HEK293 (cell line): ENCODE measurements at regions not wholly inside any gene's neighbourhood (a gene's known extent, or its start where the extent isn't known, plus 50 kb on each side); places are given as distances from the start of the nearest gene placed in this dataset.

ENCODE experiments used
- PBX3 ChIP-seq: sonication (generic); formaldehyde crosslinking; IDR thresholded peaks from 2 replicates; pipeline ENCODE4 v1.8.1; 2022; ENCODE audit warnings: mild to moderate bottlenecking, moderate library complexity, missing genetic modification reagents
- SALL2 ChIP-seq: fragments of 450-650 bp; formaldehyde crosslinking; IDR thresholded peaks from 2 replicates; pipeline ENCODE4 v1.5.0; 2017; ENCODE audit warnings: missing biosample characterization, mild to moderate bottlenecking, missing genetic modification characterization, borderline replicate concordance
- SP7 ChIP-seq: fragments of 450-650 bp; formaldehyde crosslinking; IDR thresholded peaks from 2 replicates; pipeline ENCODE4 v1.5.1; 2016; ENCODE audit warnings: missing biosample characterization, missing genetic modification characterization
- ZBTB49 ChIP-seq: fragments of 450-650 bp; formaldehyde crosslinking; IDR thresholded peaks from 2 replicates; pipeline ENCODE4 v1.5.1; 2016; ENCODE audit warnings: missing biosample characterization, missing genetic modification characterization, low read depth
- ZFHX2 ChIP-seq: fragments of 450-650 bp; formaldehyde crosslinking; conservative IDR thresholded peaks from 2 replicates; pipeline ENCODE4 v1.5.1; 2016; ENCODE audit warnings: missing biosample characterization, missing genetic modification characterization
- ZNF114 ChIP-seq: fragments of 450-650 bp; formaldehyde crosslinking; IDR thresholded peaks from 2 replicates; pipeline ENCODE4 v1.5.0; 2017; ENCODE audit warnings: missing biosample characterization, missing genetic modification characterization
- ZNF324 ChIP-seq: fragments of 450-650 bp; formaldehyde crosslinking; IDR thresholded peaks from 2 replicates; pipeline ENCODE4 v1.5.1; 2016; ENCODE audit warnings: missing biosample characterization, missing genetic modification characterization
- ZNF366 ChIP-seq: fragments of 450-650 bp; formaldehyde crosslinking; conservative IDR thresholded peaks from 2 replicates; pipeline ENCODE4 v1.5.1; 2016; ENCODE audit warnings: missing biosample characterization, missing genetic modification characterization
- ZNF529 ChIP-seq: fragments of 450-650 bp; formaldehyde crosslinking; IDR thresholded peaks from 2 replicates; pipeline ENCODE4 v1.5.1; 2017; ENCODE audit warnings: missing genetic modification characterization, missing biosample characterization; ENCODE audit not compliant: insufficient replicate concordance
- ZNF610 ChIP-seq: fragments of 450-650 bp; formaldehyde crosslinking; IDR thresholded peaks from 2 replicates; pipeline ENCODE4 v1.5.1; 2016; ENCODE audit warnings: missing biosample characterization, missing genetic modification characterization, borderline replicate concordance
- ZNF791 ChIP-seq: fragments of 450-650 bp; formaldehyde crosslinking; IDR thresholded peaks from 2 replicates; pipeline ENCODE4 v1.5.1; 2016; ENCODE audit warnings: missing biosample characterization, missing genetic modification characterization
- ZNF792 ChIP-seq: fragments of 450-650 bp; formaldehyde crosslinking; IDR thresholded peaks from 2 replicates; pipeline ENCODE4 v1.5.1; 2016; ENCODE audit warnings: missing biosample characterization, missing genetic modification characterization
- ZSCAN23 ChIP-seq: fragments of 450-650 bp; formaldehyde crosslinking; IDR thresholded peaks from 2 replicates; pipeline ENCODE4 v1.5.1; 2016; ENCODE audit warnings: missing biosample characterization, missing genetic modification characterization
- ZXDB ChIP-seq: fragments of 450-650 bp; formaldehyde crosslinking; IDR thresholded peaks from 2 replicates; pipeline ENCODE4 v1.5.1; 2016; ENCODE audit warnings: missing biosample characterization, missing genetic modification characterization
- TF ChIP-seq, protein P1 (sequence below): fragments of 450-650 bp; formaldehyde crosslinking; conservative IDR thresholded peaks from 2 replicates; pipeline ENCODE4 v1.5.1; 2016; ENCODE audit warnings: low read depth, missing biosample characterization, missing genetic modification characterization
- TF ChIP-seq, protein P2 (sequence below): fragments of 450-650 bp; formaldehyde crosslinking; IDR thresholded peaks from 2 replicates; pipeline ENCODE4 v1.5.1; 2016; ENCODE audit warnings: missing biosample characterization, missing genetic modification characterization
- TF ChIP-seq, protein P3 (sequence below): fragments of 450-650 bp; formaldehyde crosslinking; IDR thresholded peaks from 2 replicates; pipeline ENCODE4 v1.5.1; 2016; ENCODE audit warnings: missing biosample characterization, missing genetic modification characterization
- TF ChIP-seq, protein P4 (sequence below): fragments of 450-650 bp; formaldehyde crosslinking; IDR thresholded peaks from 2 replicates; pipeline ENCODE4 v1.5.1; 2017; ENCODE audit warnings: missing biosample characterization, missing genetic modification characterization
- TF ChIP-seq, protein P5 (sequence below): fragments of 450-650 bp; formaldehyde crosslinking; IDR thresholded peaks from 2 replicates; pipeline ENCODE4 v1.5.1; 2016; ENCODE audit warnings: missing biosample characterization, missing genetic modification characterization
- TF ChIP-seq, protein P6 (sequence below): fragments of 450-650 bp; IDR thresholded peaks from 2 replicates; pipeline ENCODE4 v1.5.1; 2018; ENCODE audit warnings: missing biosample characterization, missing genetic modification characterization

DNA sequence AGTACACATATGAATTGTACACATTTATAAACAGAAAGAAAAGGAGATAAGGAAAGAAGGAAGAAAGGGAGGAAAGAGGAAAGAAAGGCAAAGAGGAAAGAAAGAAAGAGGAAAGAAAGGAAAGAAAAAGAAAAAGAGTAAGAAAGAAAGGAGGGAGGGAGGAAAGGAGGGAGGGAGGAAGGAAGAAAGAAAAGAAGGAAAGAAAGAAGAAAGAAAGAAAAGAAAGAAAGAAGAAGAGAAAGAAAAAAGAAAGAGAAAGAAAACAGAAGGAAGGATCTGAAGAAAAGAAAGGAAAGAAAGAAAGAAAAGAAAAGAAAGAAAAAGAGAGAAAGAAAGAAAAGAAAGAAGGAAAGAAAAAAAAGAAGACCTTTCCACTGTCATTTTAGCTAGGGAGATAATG is 571.4 kb upstream of the SALL1 start (continued):
- TF ChIP-seq ZNF529 (tag by site-specific recombination), result no peak
- TF ChIP-seq ZBTB49 (tag by site-specific recombination), result no peak
- TF ChIP-seq ZXDB (tag by site-specific recombination), result no peak
- TF ChIP-seq PBX3 (CRISPR knock-in tag), result no peak
- TF ChIP-seq ZNF366 (tag by site-specific recombination), result peak; percentile 97
- TF ChIP-seq ZNF324 (tag by site-specific recombination), result no peak
- TF ChIP-seq ZNF610 (tag by site-specific recombination), result no peak
- TF ChIP-seq, protein P1, sequence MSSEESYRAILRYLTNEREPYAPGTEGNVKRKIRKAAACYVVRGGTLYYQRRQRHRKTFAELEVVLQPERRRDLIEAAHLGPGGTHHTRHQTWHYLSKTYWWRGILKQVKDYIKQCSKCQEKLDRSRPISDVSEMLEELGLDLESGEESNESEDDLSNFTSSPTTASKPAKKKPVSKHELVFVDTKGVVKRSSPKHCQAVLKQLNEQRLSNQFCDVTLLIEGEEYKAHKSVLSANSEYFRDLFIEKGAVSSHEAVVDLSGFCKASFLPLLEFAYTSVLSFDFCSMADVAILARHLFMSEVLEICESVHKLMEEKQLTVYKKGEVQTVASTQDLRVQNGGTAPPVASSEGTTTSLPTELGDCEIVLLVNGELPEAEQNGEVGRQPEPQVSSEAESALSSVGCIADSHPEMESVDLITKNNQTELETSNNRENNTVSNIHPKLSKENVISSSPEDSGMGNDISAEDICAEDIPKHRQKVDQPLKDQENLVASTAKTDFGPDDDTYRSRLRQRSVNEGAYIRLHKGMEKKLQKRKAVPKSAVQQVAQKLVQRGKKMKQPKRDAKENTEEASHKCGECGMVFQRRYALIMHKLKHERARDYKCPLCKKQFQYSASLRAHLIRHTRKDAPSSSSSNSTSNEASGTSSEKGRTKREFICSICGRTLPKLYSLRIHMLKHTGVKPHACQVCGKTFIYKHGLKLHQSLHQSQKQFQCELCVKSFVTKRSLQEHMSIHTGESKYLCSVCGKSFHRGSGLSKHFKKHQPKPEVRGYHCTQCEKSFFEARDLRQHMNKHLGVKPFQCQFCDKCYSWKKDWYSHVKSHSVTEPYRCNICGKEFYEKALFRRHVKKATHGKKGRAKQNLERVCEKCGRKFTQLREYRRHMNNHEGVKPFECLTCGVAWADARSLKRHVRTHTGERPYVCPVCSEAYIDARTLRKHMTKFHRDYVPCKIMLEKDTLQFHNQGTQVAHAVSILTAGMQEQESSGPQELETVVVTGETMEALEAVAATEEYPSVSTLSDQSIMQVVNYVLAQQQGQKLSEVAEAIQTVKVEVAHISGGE (tag by site-specific recombination), result no peak
- no peak for TF ChIP-seq ZNF792
- TF ChIP-seq, protein P2, sequence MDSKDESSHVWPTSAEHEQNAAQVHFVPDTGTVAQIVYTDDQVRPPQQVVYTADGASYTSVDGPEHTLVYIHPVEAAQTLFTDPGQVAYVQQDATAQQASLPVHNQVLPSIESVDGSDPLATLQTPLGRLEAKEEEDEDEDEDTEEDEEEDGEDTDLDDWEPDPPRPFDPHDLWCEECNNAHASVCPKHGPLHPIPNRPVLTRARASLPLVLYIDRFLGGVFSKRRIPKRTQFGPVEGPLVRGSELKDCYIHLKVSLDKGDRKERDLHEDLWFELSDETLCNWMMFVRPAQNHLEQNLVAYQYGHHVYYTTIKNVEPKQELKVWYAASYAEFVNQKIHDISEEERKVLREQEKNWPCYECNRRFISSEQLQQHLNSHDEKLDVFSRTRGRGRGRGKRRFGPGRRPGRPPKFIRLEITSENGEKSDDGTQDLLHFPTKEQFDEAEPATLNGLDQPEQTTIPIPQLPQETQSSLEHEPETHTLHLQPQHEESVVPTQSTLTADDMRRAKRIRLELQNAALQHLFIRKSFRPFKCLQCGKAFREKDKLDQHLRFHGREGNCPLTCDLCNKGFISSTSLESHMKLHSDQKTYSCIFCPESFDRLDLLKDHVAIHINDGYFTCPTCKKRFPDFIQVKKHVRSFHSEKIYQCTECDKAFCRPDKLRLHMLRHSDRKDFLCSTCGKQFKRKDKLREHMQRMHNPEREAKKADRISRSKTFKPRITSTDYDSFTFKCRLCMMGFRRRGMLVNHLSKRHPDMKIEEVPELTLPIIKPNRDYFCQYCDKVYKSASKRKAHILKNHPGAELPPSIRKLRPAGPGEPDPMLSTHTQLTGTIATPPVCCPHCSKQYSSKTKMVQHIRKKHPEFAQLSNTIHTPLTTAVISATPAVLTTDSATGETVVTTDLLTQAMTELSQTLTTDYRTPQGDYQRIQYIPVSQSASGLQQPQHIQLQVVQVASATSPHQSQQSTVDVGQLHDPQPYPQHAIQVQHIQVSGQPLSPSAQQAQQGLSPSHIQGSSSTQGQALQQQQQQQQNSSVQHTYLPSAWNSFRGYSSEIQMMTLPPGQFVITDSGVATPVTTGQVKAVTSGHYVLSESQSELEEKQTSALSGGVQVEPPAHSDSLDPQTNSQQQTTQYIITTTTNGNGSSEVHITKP (tag by site-specific recombination), result peak; percentile 24; the same call in 1 of the 2 replicates
- TF ChIP-seq, protein P3, sequence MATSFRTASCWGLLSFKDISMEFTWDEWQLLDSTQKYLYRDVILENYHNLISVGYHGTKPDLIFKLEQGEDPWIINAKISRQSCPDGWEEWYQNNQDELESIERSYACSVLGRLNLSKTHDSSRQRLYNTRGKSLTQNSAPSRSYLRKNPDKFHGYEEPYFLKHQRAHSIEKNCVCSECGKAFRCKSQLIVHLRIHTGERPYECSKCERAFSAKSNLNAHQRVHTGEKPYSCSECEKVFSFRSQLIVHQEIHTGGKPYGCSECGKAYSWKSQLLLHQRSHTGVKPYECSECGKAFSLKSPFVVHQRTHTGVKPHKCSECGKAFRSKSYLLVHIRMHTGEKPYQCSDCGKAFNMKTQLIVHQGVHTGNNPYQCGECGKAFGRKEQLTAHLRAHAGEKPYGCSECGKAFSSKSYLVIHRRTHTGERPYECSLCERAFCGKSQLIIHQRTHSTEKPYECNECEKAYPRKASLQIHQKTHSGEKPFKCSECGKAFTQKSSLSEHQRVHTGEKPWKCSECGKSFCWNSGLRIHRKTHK (tag by site-specific recombination), result no peak
- TF ChIP-seq ZNF114 (tag by site-specific recombination), result 0 out of 2 replicates have a peak, but pooled peaks have one; percentile 81
- no peak for TF ChIP-seq ZSCAN23 (tag by site-specific recombination)
- TF ChIP-seq, protein P4, sequence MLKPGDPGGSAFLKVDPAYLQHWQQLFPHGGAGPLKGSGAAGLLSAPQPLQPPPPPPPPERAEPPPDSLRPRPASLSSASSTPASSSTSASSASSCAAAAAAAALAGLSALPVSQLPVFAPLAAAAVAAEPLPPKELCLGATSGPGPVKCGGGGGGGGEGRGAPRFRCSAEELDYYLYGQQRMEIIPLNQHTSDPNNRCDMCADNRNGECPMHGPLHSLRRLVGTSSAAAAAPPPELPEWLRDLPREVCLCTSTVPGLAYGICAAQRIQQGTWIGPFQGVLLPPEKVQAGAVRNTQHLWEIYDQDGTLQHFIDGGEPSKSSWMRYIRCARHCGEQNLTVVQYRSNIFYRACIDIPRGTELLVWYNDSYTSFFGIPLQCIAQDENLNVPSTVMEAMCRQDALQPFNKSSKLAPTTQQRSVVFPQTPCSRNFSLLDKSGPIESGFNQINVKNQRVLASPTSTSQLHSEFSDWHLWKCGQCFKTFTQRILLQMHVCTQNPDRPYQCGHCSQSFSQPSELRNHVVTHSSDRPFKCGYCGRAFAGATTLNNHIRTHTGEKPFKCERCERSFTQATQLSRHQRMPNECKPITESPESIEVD (tag by site-specific recombination), result no peak
- TF ChIP-seq, protein P5, sequence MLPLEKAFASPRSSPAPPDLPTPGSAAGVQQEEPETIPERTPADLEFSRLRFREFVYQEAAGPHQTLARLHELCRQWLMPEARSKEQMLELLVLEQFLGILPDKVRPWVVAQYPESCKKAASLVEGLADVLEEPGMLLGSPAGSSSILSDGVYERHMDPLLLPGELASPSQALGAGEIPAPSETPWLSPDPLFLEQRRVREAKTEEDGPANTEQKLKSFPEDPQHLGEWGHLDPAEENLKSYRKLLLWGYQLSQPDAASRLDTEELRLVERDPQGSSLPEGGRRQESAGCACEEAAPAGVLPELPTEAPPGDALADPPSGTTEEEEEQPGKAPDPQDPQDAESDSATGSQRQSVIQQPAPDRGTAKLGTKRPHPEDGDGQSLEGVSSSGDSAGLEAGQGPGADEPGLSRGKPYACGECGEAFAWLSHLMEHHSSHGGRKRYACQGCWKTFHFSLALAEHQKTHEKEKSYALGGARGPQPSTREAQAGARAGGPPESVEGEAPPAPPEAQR (tag by site-specific recombination), result 0 out of 2 replicates have a peak, but pooled peaks have one; percentile 22
- 0 out of 2 replicates have a peak, but pooled peaks have one; percentile 43 for TF ChIP-seq ZNF791
- no peak for TF ChIP-seq SALL2 (tag by site-specific recombination)
- no peak for TF ChIP-seq SP7 (tag by site-specific recombination)
- TF ChIP-seq, protein P6, sequence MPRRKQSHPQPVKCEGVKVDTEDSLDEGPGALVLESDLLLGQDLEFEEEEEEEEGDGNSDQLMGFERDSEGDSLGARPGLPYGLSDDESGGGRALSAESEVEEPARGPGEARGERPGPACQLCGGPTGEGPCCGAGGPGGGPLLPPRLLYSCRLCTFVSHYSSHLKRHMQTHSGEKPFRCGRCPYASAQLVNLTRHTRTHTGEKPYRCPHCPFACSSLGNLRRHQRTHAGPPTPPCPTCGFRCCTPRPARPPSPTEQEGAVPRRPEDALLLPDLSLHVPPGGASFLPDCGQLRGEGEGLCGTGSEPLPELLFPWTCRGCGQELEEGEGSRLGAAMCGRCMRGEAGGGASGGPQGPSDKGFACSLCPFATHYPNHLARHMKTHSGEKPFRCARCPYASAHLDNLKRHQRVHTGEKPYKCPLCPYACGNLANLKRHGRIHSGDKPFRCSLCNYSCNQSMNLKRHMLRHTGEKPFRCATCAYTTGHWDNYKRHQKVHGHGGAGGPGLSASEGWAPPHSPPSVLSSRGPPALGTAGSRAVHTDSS (tag by site-specific recombination), result no peak
- no peak for TF ChIP-seq ZFHX2 (tag by site-specific recombination)
